GM23338 (cell line): ENCODE measurements at regions not wholly inside any gene's neighbourhood (a gene's known extent, or its start where the extent isn't known, plus 50 kb on each side); places are given as distances from the start of the nearest gene placed in this dataset.
A peak's percentile ranks its signal among the peaks of the same experiment; 100 is the strongest.

Source experiments
- ATAC-seq: fragments of 200-7000 bp; cut with Tn5 transposase; 3 replicates; pipeline ENCODE4 v1.9.1; 2020
- DNase-seq: peaks from one replicate; pipeline ENCODE4 v3.0.0-alpha.2; 2015; ENCODE audit warnings: low spot score
- H2AFZ ChIP-seq: fragments of 200-600 bp; sonication (generic); 2 replicates; pipeline ENCODE4 v1.8.0; 2016; ENCODE audit warnings: antibody characterized with exemption, mild to moderate bottlenecking, moderate library complexity
- H3F3A ChIP-seq: fragments of 200-600 bp; sonication (generic); replicated peaks from 2 replicates; pipeline ENCODE4 v1.8.0; 2017; ENCODE audit warnings: antibody characterized with exemption, mixed run types, low read depth
- H3K27ac ChIP-seq: fragments of 200-600 bp; sonication (generic); 2 replicates; pipeline ENCODE4 v1.6.1; 2016; ENCODE audit warnings: low read depth
- H3K27me3 ChIP-seq: fragments of 200-600 bp; sonication (generic); 2 replicates; pipeline ENCODE4 v1.8.0; 2016; ENCODE audit warnings: mild to moderate bottlenecking, mixed run types, moderate library complexity; ENCODE audit not compliant: insufficient read depth
- H3K36me3 ChIP-seq: fragments of 200-600 bp; sonication (generic); 2 replicates; pipeline ENCODE4 v1.8.0; 2016; ENCODE audit warnings: mild to moderate bottlenecking; ENCODE audit not compliant: insufficient read depth
- H3K4me1 ChIP-seq: fragments of 200-600 bp; sonication (generic); 2 replicates; pipeline ENCODE4 v1.8.0; 2016; ENCODE audit warnings: mild to moderate bottlenecking, moderate library complexity; ENCODE audit not compliant: insufficient read depth
- H3K4me2 ChIP-seq: fragments of 200-600 bp; sonication (generic); 2 replicates; pipeline ENCODE4 v1.7.1; 2017; ENCODE audit warnings: mixed run types
- H3K4me3 ChIP-seq: fragments of 200-600 bp; sonication (generic); 2 replicates; pipeline ENCODE4 v1.6.1; 2016; ENCODE audit warnings: mixed run types
- H3K79me2 ChIP-seq: fragments of 200-600 bp; sonication (generic); replicated peaks from 2 replicates; pipeline ENCODE4 v1.8.0; 2017; ENCODE audit warnings: mild to moderate bottlenecking; ENCODE audit not compliant: insufficient read depth
- H3K9me2 ChIP-seq: fragments of 200-600 bp; sonication (generic); 2 replicates; pipeline ENCODE4 v1.8.0; 2017; ENCODE audit not compliant: insufficient read depth
- H4K20me1 ChIP-seq: fragments of 200-600 bp; sonication (generic); replicated peaks from 2 replicates; pipeline ENCODE4 v1.8.0; 2017; ENCODE audit warnings: mild to moderate bottlenecking; ENCODE audit not compliant: insufficient read depth
- H3K27ac Mint-ChIP-seq: 2 replicates; pipeline ENCODE4 v1.8.0; 2020; ENCODE audit warnings: inconsistent platforms, mild to moderate bottlenecking, moderate library complexity, mixed read lengths
- H3K27me3 Mint-ChIP-seq: 3 replicates; pipeline ENCODE4 v1.8.0; 2022; ENCODE audit warnings: low read depth, mild to moderate bottlenecking, moderate library complexity, mixed read lengths, inconsistent platforms; ENCODE audit not compliant: insufficient read depth, poor library complexity
- H3K36me3 Mint-ChIP-seq: 3 replicates; pipeline ENCODE4 v1.8.0; 2021; ENCODE audit warnings: low read depth, mild to moderate bottlenecking, inconsistent platforms, moderate library complexity, mixed read lengths
- H3K4me1 Mint-ChIP-seq: 3 replicates; pipeline ENCODE4 v1.8.0; 2020; ENCODE audit warnings: mild to moderate bottlenecking, inconsistent platforms, mixed read lengths
- H3K4me3 Mint-ChIP-seq: 3 replicates; pipeline ENCODE4 v1.8.0; 2021; ENCODE audit warnings: moderate library complexity, mild to moderate bottlenecking, inconsistent platforms, mixed read lengths
- H3K9me3 Mint-ChIP-seq: 3 replicates; pipeline ENCODE4 v1.8.0; 2020; ENCODE audit warnings: moderate library complexity, mild to moderate bottlenecking, inconsistent platforms, mixed read lengths
- CREB1 ChIP-seq: fragments of 250-450 bp; sonication (Bioruptor Pico); IDR thresholded peaks from 2 replicates; pipeline ENCODE4 v1.5.0; 2020; ENCODE audit warnings: low read depth, mild to moderate bottlenecking, moderate library complexity
- CTCF ChIP-seq, 2 experiments: fragments of 200-600 bp in 1 of 2; sonication (generic) in 1 of 2; conservative IDR thresholded peaks; 2 replicates each; pipeline versions ENCODE4 v1.5.1 to v1.6.1; 2016 to 2017; ENCODE audit warnings: antibody characterized with exemption in 2 of 2, low read depth in 2 of 2, mild to moderate bottlenecking in 2 of 2, moderate library complexity in 1 of 2
- EZH2 ChIP-seq: fragments of 200-600 bp; sonication (generic); IDR thresholded peaks from one replicate; pipeline ENCODE4 v1.8.0; 2017; ENCODE audit warnings: antibody characterized with exemption, mild to moderate bottlenecking, low read depth; ENCODE audit not compliant: unreplicated experiment
- EZH2phosphoT487 ChIP-seq: fragments of 200-600 bp; sonication (generic); IDR thresholded peaks from one replicate; pipeline ENCODE4 v1.8.1; 2018; ENCODE audit warnings: antibody characterized with exemption; ENCODE audit not compliant: unreplicated experiment
- JUNB ChIP-seq: IDR thresholded peaks from one replicate; pipeline ENCODE4 v1.6.1; 2016; ENCODE audit warnings: antibody characterized with exemption; ENCODE audit not compliant: unreplicated experiment
- NANOG ChIP-seq: IDR thresholded peaks from 2 replicates; pipeline ENCODE4 v1.6.1; 2016; ENCODE audit warnings: antibody characterized with exemption, borderline replicate concordance
- POLR2AphosphoS5 ChIP-seq: IDR thresholded peaks from 2 replicates; pipeline ENCODE4 v1.6.1; 2016; ENCODE audit warnings: antibody characterized with exemption, low read depth
- REST ChIP-seq: IDR thresholded peaks from one replicate; pipeline ENCODE4 v1.6.1; 2018; ENCODE audit warnings: antibody characterized with exemption; ENCODE audit not compliant: unreplicated experiment
- STAT1 ChIP-seq: IDR thresholded peaks from one replicate; pipeline ENCODE4 v1.6.1; 2016; ENCODE audit warnings: antibody characterized with exemption; ENCODE audit not compliant: unreplicated experiment
- ZNF114 ChIP-seq: fragments of 250-450 bp; sonication (Bioruptor Pico); IDR thresholded peaks from 2 replicates; pipeline ENCODE4 v1.5.0; 2020; ENCODE audit warnings: mild to moderate bottlenecking, moderate library complexity
- ZNF331 ChIP-seq: fragments of 250-450 bp; sonication (Bioruptor Pico); IDR thresholded peaks from 2 replicates; pipeline ENCODE4 v1.5.0; 2020; ENCODE audit warnings: low read depth, mild to moderate bottlenecking, moderate library complexity
- ZNF462 ChIP-seq: fragments of 250-450 bp; sonication (Bioruptor Pico); IDR thresholded peaks from 2 replicates; pipeline ENCODE4 v1.5.0; 2020; ENCODE audit warnings: mild to moderate bottlenecking, moderate library complexity

- no peaks in the 10 kb centered on the region for H3K36me3 Mint-ChIP-seq
- Histone ChIP-seq H3K36me3 (no peaks in the 10 kb centered on the region), H3K4me1 (no peaks in the 10 kb centered on the region; the same call in 1 of the 2 replicates), H3K4me2 (no peak overlapping the region), H3K27me3 (no peaks in the 10 kb centered on the region), H2AFZ (no peak overlapping the region), H3K4me3 (no peak overlapping the region), H3K79me2 (no peaks in the 10 kb centered on the region), H4K20me1 (no peaks in the 10 kb centered on the region), H3F3A (no peaks in the 10 kb centered on the region), H3K27ac (no peak overlapping the region), H3K9me2 (no peaks in the 10 kb centered on the region)
- peaks cover 9% of the 10 kb centered on the region; the same call in 2 of the 3 replicates for H3K4me1 Mint-ChIP-seq
- DNase-seq (no peak), ATAC-seq (no peak)
- H3K9me3 Mint-ChIP-seq = no peaks in the 10 kb centered on the region
- H3K4me3 Mint-ChIP-seq = no peak overlapping the region
- no peak overlapping the region for H3K27ac Mint-ChIP-seq
- TF ChIP-seq EZH2 = no peak
- TF ChIP-seq STAT1 = no peak
- no peak for TF ChIP-seq JUNB
- H3K27me3 Mint-ChIP-seq = no peaks in the 10 kb centered on the region
Observed at GRCh38 chr9:20208961-20209371, 413.3 kb downstream of the MLLT3 start.

- ATAC-seq (peak; percentile 36; the same call in 1 of the 3 replicates), DNase-seq (no peak)
- H3K27me3 Mint-ChIP-seq = no peaks in the 10 kb centered on the region
- H3K36me3 Mint-ChIP-seq = no peaks in the 10 kb centered on the region
- Histone ChIP-seq H3F3A (no peaks in the 10 kb centered on the region), H3K36me3 (no peaks in the 10 kb centered on the region), H3K27ac (no peak overlapping the region), H3K4me3 (no peak overlapping the region), H3K4me1 (no peaks in the 10 kb centered on the region; the same call in 1 of the 2 replicates), H3K4me2 (no peak overlapping the region), H3K9me2 (no peaks in the 10 kb centered on the region), H4K20me1 (no peaks in the 10 kb centered on the region), H3K27me3 (no peaks in the 10 kb centered on the region), H2AFZ (no peak overlapping the region), H3K79me2 (no peaks in the 10 kb centered on the region)
- no peak overlapping the region for H3K27ac Mint-ChIP-seq
- H3K4me3 Mint-ChIP-seq = no peak overlapping the region
- H3K4me1 Mint-ChIP-seq = peaks cover 9% of the 10 kb centered on the region; the same call in 2 of the 3 replicates
- H3K9me3 Mint-ChIP-seq = no peaks in the 10 kb centered on the region
- TF ChIP-seq EZH2phosphoT487 = no peak
- no peak for TF ChIP-seq CREB1 (CRISPR knock-in tag)
- no peak for TF ChIP-seq CTCF (conservative IDR thresholded peaks at IDR 0.05; ENCODE audit: low read depth in 2 of 2)
- no peak for TF ChIP-seq REST
- TF ChIP-seq JUNB = no peak
- no peak for TF ChIP-seq NANOG
- no peak for TF ChIP-seq ZNF331 (CRISPR knock-in tag)
- no peak for TF ChIP-seq POLR2AphosphoS5
- TF ChIP-seq ZNF462 (CRISPR knock-in tag) = no peak
- no peak for TF ChIP-seq ZNF114 (CRISPR knock-in tag)
Observed at GRCh38 chr9:20208226-20208625, 414.1 kb downstream of the MLLT3 start.
